Stomach (tissue), 8 donors: ENCODE measurements at regions not wholly inside any gene's neighbourhood (a gene's known extent, or its start where the extent isn't known, plus 50 kb on each side); places are given as distances from the start of the nearest gene placed in this dataset.

Source experiments
- DNase-seq, 2 donors: peaks; one replicate each; pipeline versions ENCODE4 v3.0.0 to v3.0.0-alpha.2; 2013 to 2019
- H3K27ac ChIP-seq, 5 donors: fragments of 200-600 bp in 4 of 5; sonication (generic) in 4 of 5; one replicate each; pipeline ENCODE4 v1.5.1; 2013 to 2019; ENCODE audit warnings: mild to moderate bottlenecking in 1 of 5, moderate library complexity in 1 of 5
- H3K27me3 ChIP-seq, 3 donors: fragments of 200-600 bp; sonication (generic); one replicate each; pipeline ENCODE4 v1.5.1; 2017 to 2019; ENCODE audit warnings: mixed run types in 1 of 3
- H3K36me3 ChIP-seq, 4 donors: fragments of 200-600 bp; sonication (generic); 1 replicate in 3 of 4; 2 replicates in 1 of 4; pipeline ENCODE4 v1.5.1; 2016 to 2019
- H3K4me1 ChIP-seq, 4 donors: fragments of 200-600 bp; sonication (generic); one replicate each; pipeline ENCODE4 v1.5.1; 2016 to 2019
- H3K4me3 ChIP-seq, 4 donors: fragments of 200-600 bp; sonication (generic) in 3 of 4; one replicate each; pipeline ENCODE4 v1.5.1; 2016 to 2019; ENCODE audit warnings: mild to moderate bottlenecking in 1 of 4
- H3K9me3 ChIP-seq, 4 donors: fragments of 200-600 bp; sonication (generic); one replicate each; pipeline ENCODE4 v1.5.1; 2016 to 2019
- EP300 ChIP-seq: sonication (generic); formaldehyde crosslinking; IDR thresholded peaks from one replicate; pipeline ENCODE4 v1.6.1; 2017; ENCODE audit warnings: antibody characterized with exemption
- POLR2A ChIP-seq, 4 donors: fragments of 450-650 bp; IDR thresholded peaks; one replicate each; pipeline ENCODE4 v1.6.1; 2016; ENCODE audit warnings: antibody characterized with exemption in 4 of 4, control low read depth in 2 of 4, mild to moderate bottlenecking in 1 of 4, moderate library complexity in 1 of 4
- POLR2AphosphoS5 ChIP-seq, 3 donors: sonication (generic); formaldehyde crosslinking; IDR thresholded peaks; one replicate each; pipeline ENCODE4 v1.6.1; 2016; ENCODE audit warnings: antibody characterized with exemption in 3 of 3
- WGBS, 5 donors: extraction: QIAGEN DNeasy Blood & Tissue Kit in 3 of 5; methylation state at CpG; one replicate each; pipeline versions ENCODE4 v1.1.5 to v1.1.7; 2013 to 2018; 5-methylcytosine and 5-hydroxymethylcytosine counted together
- intact Hi-C: fragments of 100-400 bp; cut with DNase I; formaldehyde crosslinking; loops from one replicate; pipeline ENCODE4 v1.15.1; 2023; ENCODE audit warnings: low total_unique reads
- TF ChIP-seq, protein P1 (sequence below), 7 experiments: fragments of 450-650 bp in 4 of 7; fragments of 200-600 bp in 3 of 7; sonication (generic) in 3 of 7; IDR thresholded peaks; one replicate each; pipeline ENCODE4 v1.5.1; 2016 to 2019; ENCODE audit warnings: antibody characterized with exemption in 7 of 7, control low read depth in 2 of 7, mild to moderate bottlenecking in 1 of 7
- donor health status: healthy with polysubstance abuse.
- donor health status: Bipolar disorder and iron deficiency.
- donor health status: healthy.

GRCh38 chr7:47198159-47198558 is 383.8 kb downstream of the TNS3 start:
- TF ChIP-seq, protein P1, sequence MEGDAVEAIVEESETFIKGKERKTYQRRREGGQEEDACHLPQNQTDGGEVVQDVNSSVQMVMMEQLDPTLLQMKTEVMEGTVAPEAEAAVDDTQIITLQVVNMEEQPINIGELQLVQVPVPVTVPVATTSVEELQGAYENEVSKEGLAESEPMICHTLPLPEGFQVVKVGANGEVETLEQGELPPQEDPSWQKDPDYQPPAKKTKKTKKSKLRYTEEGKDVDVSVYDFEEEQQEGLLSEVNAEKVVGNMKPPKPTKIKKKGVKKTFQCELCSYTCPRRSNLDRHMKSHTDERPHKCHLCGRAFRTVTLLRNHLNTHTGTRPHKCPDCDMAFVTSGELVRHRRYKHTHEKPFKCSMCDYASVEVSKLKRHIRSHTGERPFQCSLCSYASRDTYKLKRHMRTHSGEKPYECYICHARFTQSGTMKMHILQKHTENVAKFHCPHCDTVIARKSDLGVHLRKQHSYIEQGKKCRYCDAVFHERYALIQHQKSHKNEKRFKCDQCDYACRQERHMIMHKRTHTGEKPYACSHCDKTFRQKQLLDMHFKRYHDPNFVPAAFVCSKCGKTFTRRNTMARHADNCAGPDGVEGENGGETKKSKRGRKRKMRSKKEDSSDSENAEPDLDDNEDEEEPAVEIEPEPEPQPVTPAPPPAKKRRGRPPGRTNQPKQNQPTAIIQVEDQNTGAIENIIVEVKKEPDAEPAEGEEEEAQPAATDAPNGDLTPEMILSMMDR (IDR thresholded peaks at IDR 0.05): no peak
- no peak for TF ChIP-seq EP300
- no peak for TF ChIP-seq POLR2AphosphoS5 (IDR thresholded peaks at IDR 0.05)
- TF ChIP-seq POLR2A (IDR thresholded peaks at IDR 0.05): no peak
- Histone ChIP-seq H3K36me3 (no peaks in the 10 kb centered on the region), H3K27me3 (no peaks in the 10 kb centered on the region), H3K9me3 (no peaks in the 10 kb centered on the region), H3K27ac (no peak overlapping the region), H3K4me3 (no peak overlapping the region), H3K4me1 (no peaks in the 10 kb centered on the region)
- WGBS, 5 donors: 93 to 100% (median 97%) methylated on average over 1 of the region's 1 CpG
- intact Hi-C loops: no loop called here
- no peak for DNase-seq

- TF ChIP-seq EP300 (no peak), POLR2A (IDR thresholded peaks at IDR 0.05) (no peak), POLR2AphosphoS5 (IDR thresholded peaks at IDR 0.05) (no peak)
- TF ChIP-seq, protein P1 (IDR thresholded peaks at IDR 0.05): no peak
- Histone ChIP-seq H3K4me3 (no peak overlapping the region), H3K27ac (no peak overlapping the region), H3K9me3 (no peaks in the 10 kb centered on the region), H3K27me3 (no peaks in the 10 kb centered on the region), H3K36me3 (no peaks in the 10 kb centered on the region), H3K4me1 (no peaks in the 10 kb centered on the region)
- DNase-seq: no peak
- 57 to 86% (median 72%) methylated on average over 2 of the region's 2 CpGs for WGBS, 5 donors
- intact Hi-C loops: no loop called here
Measured at GRCh38 chr7:47197486-47197885, 384.4 kb downstream of the TNS3 start.

GRCh38 chr7:47196737-47197136 is 385.2 kb downstream of the TNS3 start:
- TF ChIP-seq POLR2AphosphoS5 (IDR thresholded peaks at IDR 0.05): no peak
- TF ChIP-seq EP300: no peak
- TF ChIP-seq, protein P1 (IDR thresholded peaks at IDR 0.05): no peak
- Histone ChIP-seq H3K4me1 (no peaks in the 10 kb centered on the region), H3K4me3 (no peak overlapping the region), H3K9me3 (no peaks in the 10 kb centered on the region), H3K27ac (no peak overlapping the region), H3K27me3 (peaks cover 0 to 7% (median 0%) of the 10 kb centered on the region in 3 donors), H3K36me3 (no peaks in the 10 kb centered on the region)
- intact Hi-C loops: no loop called here
- WGBS, 5 donors: 73 to 83% (median 78%) methylated on average over 3 of the region's 3 CpGs
- DNase-seq: no peak

DNA sequence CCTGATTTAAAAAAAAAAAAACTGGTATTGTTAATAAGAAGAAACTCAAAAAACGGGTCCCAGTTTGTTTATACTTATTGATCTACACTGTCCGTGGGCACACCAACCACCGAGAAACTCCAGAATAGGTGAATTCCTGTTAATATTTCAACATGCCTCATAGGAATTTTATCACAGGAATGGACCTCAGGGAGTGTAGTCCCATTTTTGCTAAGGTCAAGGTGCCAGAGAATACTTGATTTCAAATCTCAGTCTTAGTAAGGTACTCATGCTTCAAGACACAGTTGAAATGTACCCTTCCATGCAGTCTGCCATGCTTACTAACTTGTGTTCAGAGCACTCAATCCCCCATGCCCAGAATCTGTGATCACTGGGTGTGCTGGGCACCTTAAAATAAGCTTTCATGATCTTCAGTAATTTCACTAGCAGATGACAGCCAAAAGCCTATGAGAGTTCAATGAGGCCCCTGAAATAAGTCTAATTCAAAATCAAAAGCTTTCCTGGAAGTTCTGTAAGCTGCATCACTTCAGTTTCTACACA is 385.7 kb downstream of the TNS3 start:
- intact Hi-C loops: no loop called here
- no peaks in the 10 kb centered on the region for H3K4me1 ChIP-seq
- no peak overlapping the region for H3K4me3 ChIP-seq
- peaks cover 0 to 7% (median 0%) of the 10 kb centered on the region in 3 donors for H3K27me3 ChIP-seq
- no peak overlapping the region for H3K27ac ChIP-seq
- TF ChIP-seq POLR2A (IDR thresholded peaks at IDR 0.05): no peak
- no peak for TF ChIP-seq POLR2AphosphoS5 (IDR thresholded peaks at IDR 0.05)
- TF ChIP-seq, protein P1 (IDR thresholded peaks at IDR 0.05): no peak
- TF ChIP-seq EP300: no peak
- H3K9me3 ChIP-seq: no peaks in the 10 kb centered on the region
- DNase-seq: no peak
- no peaks in the 10 kb centered on the region for H3K36me3 ChIP-seq
- WGBS, 5 donors: 66 to 82% (median 82%) methylated on average over 3 of the region's 3 CpGs
